ENCODE measurements at regions not wholly inside any gene's neighbourhood (a gene's known extent, or its start where the extent isn't known, plus 50 kb on each side); places are given as distances from the start of the nearest gene placed in this dataset.

DNA sequence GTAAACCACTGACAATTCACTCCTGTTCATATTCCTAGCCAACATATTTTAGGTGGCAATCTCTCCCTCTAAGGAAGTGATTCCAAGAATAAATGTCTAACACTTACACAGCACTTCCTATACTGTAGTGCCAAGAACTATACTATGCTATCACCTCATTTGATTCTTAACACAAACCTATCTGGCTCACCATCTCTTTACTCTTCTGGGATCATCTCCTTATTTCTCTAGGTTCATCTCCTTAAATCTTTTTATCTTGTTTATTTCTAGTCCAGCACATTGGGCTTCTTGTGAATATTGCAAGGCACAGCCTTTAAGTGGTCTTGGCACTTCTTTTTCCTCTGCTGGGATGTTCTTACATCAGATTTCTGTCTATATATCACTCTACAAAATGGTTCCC lies 366.3 kb downstream of the SLITRK6 start:
- H3K4me3 ChIP-seq: no peak overlapping the region
- H3K36me3 ChIP-seq: no peaks in the 10 kb centered on the region
- TF ChIP-seq, protein P1, sequence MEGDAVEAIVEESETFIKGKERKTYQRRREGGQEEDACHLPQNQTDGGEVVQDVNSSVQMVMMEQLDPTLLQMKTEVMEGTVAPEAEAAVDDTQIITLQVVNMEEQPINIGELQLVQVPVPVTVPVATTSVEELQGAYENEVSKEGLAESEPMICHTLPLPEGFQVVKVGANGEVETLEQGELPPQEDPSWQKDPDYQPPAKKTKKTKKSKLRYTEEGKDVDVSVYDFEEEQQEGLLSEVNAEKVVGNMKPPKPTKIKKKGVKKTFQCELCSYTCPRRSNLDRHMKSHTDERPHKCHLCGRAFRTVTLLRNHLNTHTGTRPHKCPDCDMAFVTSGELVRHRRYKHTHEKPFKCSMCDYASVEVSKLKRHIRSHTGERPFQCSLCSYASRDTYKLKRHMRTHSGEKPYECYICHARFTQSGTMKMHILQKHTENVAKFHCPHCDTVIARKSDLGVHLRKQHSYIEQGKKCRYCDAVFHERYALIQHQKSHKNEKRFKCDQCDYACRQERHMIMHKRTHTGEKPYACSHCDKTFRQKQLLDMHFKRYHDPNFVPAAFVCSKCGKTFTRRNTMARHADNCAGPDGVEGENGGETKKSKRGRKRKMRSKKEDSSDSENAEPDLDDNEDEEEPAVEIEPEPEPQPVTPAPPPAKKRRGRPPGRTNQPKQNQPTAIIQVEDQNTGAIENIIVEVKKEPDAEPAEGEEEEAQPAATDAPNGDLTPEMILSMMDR (IDR thresholded peaks at IDR 0.05): no peak
- TF ChIP-seq POLR2AphosphoS5 (IDR thresholded peaks at IDR 0.05) (no peak), EP300 (IDR thresholded peaks at IDR 0.05) (no peak), POLR2A (IDR thresholded peaks at IDR 0.05) (no peak)
- intact Hi-C loops (cut with DNase I; ENCODE audit: low total_unique reads): no loop called here
- peaks cover 0 to 9% (median 2%) of the 10 kb centered on the region in 4 donors for H3K9me3 ChIP-seq
- DNase-seq: no peak
- H3K27ac ChIP-seq: no peak overlapping the region
- no peaks in the 10 kb centered on the region for H3K27me3 ChIP-seq
- no peaks in the 10 kb centered on the region for H3K4me1 ChIP-seq

DNA sequence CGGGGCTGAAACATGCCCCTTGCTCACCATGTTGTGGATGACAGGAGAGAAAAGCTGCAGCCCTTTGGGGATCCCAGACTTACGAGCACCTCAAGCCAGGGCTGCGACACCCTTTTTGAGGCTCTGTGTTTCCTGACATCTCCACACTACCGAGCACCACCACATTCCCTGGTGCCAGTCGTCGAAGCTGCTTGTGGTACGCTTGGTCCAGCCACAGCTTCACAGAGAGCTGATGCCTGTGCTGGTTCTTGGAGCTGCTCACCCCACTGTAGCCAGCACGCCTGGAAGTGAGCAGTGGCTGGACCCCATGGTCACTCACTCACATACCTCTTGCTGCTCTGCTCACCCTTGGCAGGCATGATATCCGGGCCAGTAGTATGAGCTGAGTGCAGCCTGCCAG lies 367.5 kb downstream of the SLITRK6 start:
- Histone ChIP-seq H3K27ac (no peak overlapping the region), H3K27me3 (no peaks in the 10 kb centered on the region), H3K4me1 (no peaks in the 10 kb centered on the region), H3K4me3 (no peak overlapping the region), H3K36me3 (no peaks in the 10 kb centered on the region), H3K9me3 (peaks cover 0 to 9% (median 2%) of the 10 kb centered on the region in 4 donors)
- DNase-seq: no peak
- WGBS, 5 donors: 94 to 97% (median 95%) methylated on average over 9 of the region's 9 CpGs
- TF ChIP-seq POLR2A (IDR thresholded peaks at IDR 0.05) (no peak), EP300 (IDR thresholded peaks at IDR 0.05) (no peak), POLR2AphosphoS5 (IDR thresholded peaks at IDR 0.05) (no peak)
- TF ChIP-seq, protein P1 (IDR thresholded peaks at IDR 0.05): no peak
- intact Hi-C loops (cut with DNase I; ENCODE audit: low total_unique reads): no loop called here

DNA sequence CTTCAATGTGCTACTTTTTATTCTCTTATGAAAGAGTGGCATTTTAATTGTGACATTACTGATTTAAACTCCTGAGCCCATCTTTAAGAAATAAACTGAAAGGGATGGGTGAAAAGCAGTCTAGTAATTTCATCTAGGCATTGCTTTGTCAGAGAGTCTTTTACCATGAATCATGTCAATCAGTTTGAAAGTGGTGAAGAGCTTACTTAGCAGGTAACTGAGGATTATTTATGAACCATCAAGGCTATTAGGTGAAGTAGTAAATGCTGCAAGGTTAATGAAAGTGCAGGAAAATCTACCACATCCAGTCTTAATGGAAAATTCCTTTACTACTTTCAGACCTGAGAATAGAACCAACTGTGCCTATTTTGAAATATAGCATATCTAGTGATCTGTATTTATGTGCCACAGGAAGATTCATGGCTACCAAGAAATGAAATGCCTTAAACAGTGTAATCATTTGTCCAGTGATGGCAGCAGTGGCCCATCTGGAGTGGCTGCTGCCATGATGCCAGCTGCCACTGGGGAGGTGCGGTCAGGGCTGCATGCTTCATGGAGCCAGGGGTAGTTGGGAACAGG lies 368.9 kb downstream of the SLITRK6 start:
- WGBS, 5 donors: 94 to 100% (median 95%) methylated on average over 1 of the region's 1 CpG

DNA sequence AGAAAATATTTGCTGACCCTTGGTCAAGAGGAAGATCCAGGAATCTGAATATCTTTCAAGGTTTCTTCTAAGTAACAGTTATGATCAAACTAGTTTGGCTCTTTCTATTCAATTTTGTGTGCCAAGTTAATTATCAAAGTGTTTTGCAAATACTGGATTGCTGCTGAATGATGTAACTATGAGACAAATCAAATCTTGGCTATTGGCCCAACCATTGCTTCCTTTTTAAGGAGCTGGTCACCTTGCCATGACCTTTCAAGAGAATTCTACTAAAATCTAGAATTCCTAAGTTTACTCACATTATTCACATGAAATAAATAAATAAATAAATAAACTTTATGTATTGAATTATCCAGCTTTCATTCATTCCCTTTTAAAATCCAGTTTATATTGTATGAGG lies 371.8 kb downstream of the SLITRK6 start:
- Histone ChIP-seq H3K9me3 (peaks cover 0 to 6% (median 2%) of the 10 kb centered on the region in 4 donors), H3K4me1 (no peaks in the 10 kb centered on the region), H3K27me3 (no peaks in the 10 kb centered on the region), H3K27ac (no peak overlapping the region), H3K4me3 (no peak overlapping the region), H3K36me3 (no peaks in the 10 kb centered on the region)
- intact Hi-C loops (cut with DNase I; ENCODE audit: low total_unique reads): no loop called here
- TF ChIP-seq EP300 (IDR thresholded peaks at IDR 0.05) (no peak), POLR2A (IDR thresholded peaks at IDR 0.05) (no peak), POLR2AphosphoS5 (IDR thresholded peaks at IDR 0.05) (no peak)
- TF ChIP-seq, protein P1 (IDR thresholded peaks at IDR 0.05): no peak
- DNase-seq: no peak

More for the DNA sequence above, 368.9 kb downstream of the SLITRK6 start:
- TF ChIP-seq EP300 (IDR thresholded peaks at IDR 0.05) (no peak), POLR2AphosphoS5 (IDR thresholded peaks at IDR 0.05) (no peak), POLR2A (IDR thresholded peaks at IDR 0.05) (no peak)
- TF ChIP-seq, protein P1 (IDR thresholded peaks at IDR 0.05): no peak
- no peak overlapping the region for H3K4me3 ChIP-seq
- DNase-seq: no peak
- H3K27ac ChIP-seq: no peak overlapping the region
- no peaks in the 10 kb centered on the region for H3K36me3 ChIP-seq
- peaks cover 0 to 9% (median 2%) of the 10 kb centered on the region in 4 donors for H3K9me3 ChIP-seq
- intact Hi-C loops (cut with DNase I; ENCODE audit: low total_unique reads): no loop called here
- no peaks in the 10 kb centered on the region for H3K4me1 ChIP-seq
- no peaks in the 10 kb centered on the region for H3K27me3 ChIP-seq

Data from stomach (tissue), 8 donors.